GM23248 (cell line): ENCODE measurements at regions not wholly inside any gene's neighbourhood (a gene's known extent, or its start where the extent isn't known, plus 50 kb on each side); places are given as distances from the start of the nearest gene placed in this dataset.

Source experiments
- EZH2 ChIP-seq: fragments of 200-600 bp; sonication (generic); IDR thresholded peaks from 2 replicates; pipeline ENCODE4 v1.6.1; 2018; ENCODE audit warnings: antibody characterized with exemption, mild to moderate bottlenecking; ENCODE audit not compliant: insufficient read depth, poor library complexity, severe bottlenecking
- EZH2phosphoT487 ChIP-seq: fragments of 200-600 bp; sonication (generic); IDR thresholded peaks from 2 replicates; pipeline ENCODE4 v1.6.1; 2018; ENCODE audit warnings: antibody characterized with exemption, moderate library complexity, mild to moderate bottlenecking, low read depth; ENCODE audit not compliant: insufficient read depth

DNA sequence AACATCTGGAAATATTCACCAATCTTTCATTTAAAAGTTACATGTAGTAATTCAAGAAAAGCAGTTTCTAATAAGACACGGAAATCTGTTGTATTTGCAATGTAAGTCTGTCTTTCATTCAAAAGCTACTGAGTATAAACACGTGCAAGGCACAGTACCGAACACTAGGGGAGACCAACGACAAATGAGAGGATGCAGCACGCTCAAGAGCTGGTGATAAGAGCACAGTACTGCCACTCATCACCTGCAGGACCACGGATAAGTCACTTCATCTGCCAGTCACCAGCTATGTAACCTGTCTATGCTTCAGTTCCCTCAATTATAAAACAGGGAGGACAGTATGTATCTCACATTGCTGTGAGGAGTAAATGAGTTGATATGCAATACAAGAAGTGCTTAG is 67.1 kb downstream of the CLEC18A start:
- no peak for TF ChIP-seq EZH2phosphoT487
- TF ChIP-seq EZH2, result no peak
